HCT116 (cell line): ENCODE measurements at regions not wholly inside any gene's neighbourhood (a gene's known extent, or its start where the extent isn't known, plus 50 kb on each side); places are given as distances from the start of the nearest gene placed in this dataset.

ENCODE experiments used
- ATAC-seq: fragments of 200-7000 bp; cut with Tn5 transposase; 2 replicates; pipeline ENCODE4 v1.9.1; 2020; ENCODE audit warnings: mild to moderate bottlenecking, moderate library complexity
- BruUV-seq: library from RNA; stranded (reverse); fragments of 400-500 nt; replicated peaks from 2 replicates; lab custom pipeline; 2021; lab: Mats Ljungman, UMichigan
- CTCF ChIA-PET: fragments of 300-600 bp; sonication (Branson Sonifier 250); formaldehyde crosslinking; loops from one replicate; lab custom pipeline; 2021; ENCODE audit warnings: antibody characterized with exemption; lab: Charles Lee
- POLR2A ChIA-PET: fragments of 300-600, 350-600 bp; sonication (Branson Sonifier 250); formaldehyde crosslinking; loops from one replicate; lab custom pipeline; 2021; ENCODE audit warnings: antibody characterized with exemption; lab: Charles Lee
- RAD21 ChIA-PET, 2 experiments: fragments of 300-600 bp; sonication (Branson Sonifier 250); formaldehyde crosslinking; loops; one replicate each; lab custom pipeline; 2023; ENCODE audit warnings: low total read pairs in 2 of 2; ENCODE audit not compliant: uncharacterized antibody in 2 of 2, unreplicated experiment in 2 of 2, low non-redundant PET in 1 of 2; lab: Charles Lee
- DNase-seq: peaks from one replicate; pipeline ENCODE4 v3.0.0-alpha.2; 2010; ENCODE audit warnings: low read depth, low spot score
- H2AFZ ChIP-seq: fragments of 200-600 bp; shearing (Covaris generic), sonication (generic); 2 replicates; pipeline ENCODE4 v1.6.1; 2017; ENCODE audit warnings: low read depth, mixed run types, mixed read lengths, antibody characterized with exemption, low read length; ENCODE audit not compliant: poor library complexity, severe bottlenecking
- H3K27ac ChIP-seq: 2 replicates; pipeline ENCODE4 v1.5.1; 2012; ENCODE audit warnings: low read depth, low read length
- H3K27me3 ChIP-seq: fragments of 200-600 bp; sonication (generic); 2 replicates; pipeline ENCODE4 v1.6.1; 2016; ENCODE audit warnings: mixed run types, low read length, mixed read lengths; ENCODE audit not compliant: insufficient read depth
- H3K36me3 ChIP-seq, 2 experiments: fragments of 200-500 bp in 1 of 2; fragments of 200-600 bp in 1 of 2; sonication (Bioruptor generic) in 1 of 2; sonication (generic) in 1 of 2; 2 replicates each; pipeline versions ENCODE4 v1.5.1 to v1.6.1; 2014 to 2016; ENCODE audit warnings: low read length in 2 of 2, inconsistent platforms in 1 of 2, mixed read lengths in 1 of 2, mixed run types in 1 of 2; ENCODE audit not compliant: insufficient read depth in 2 of 2, control insufficient read depth in 1 of 2
- H3K4me1 ChIP-seq, 2 experiments: fragments of 200-600 bp in 1 of 2; sonication (generic) in 1 of 2; 2 replicates each; pipeline versions ENCODE4 v1.5.1 to v1.6.1; 2012 to 2017; ENCODE audit warnings: low read length in 2 of 2, inconsistent platforms in 1 of 2, mild to moderate bottlenecking in 1 of 2, mixed read lengths in 1 of 2, mixed run types in 1 of 2, moderate library complexity in 1 of 2; ENCODE audit not compliant: insufficient read depth in 2 of 2, control insufficient read depth in 1 of 2
- H3K4me2 ChIP-seq: fragments of 200-600 bp; sonication (generic); 2 replicates; pipeline ENCODE4 v1.6.1; 2017; ENCODE audit warnings: mixed run types, low read length, mixed read lengths
- H3K4me3 ChIP-seq, 2 experiments: fragments of 200-600 bp in 1 of 2; sonication (generic) in 1 of 2; replicated peaks in 1 of 2; 2 replicates each; pipeline ENCODE4 v1.5.1; 2011 to 2016; ENCODE audit warnings: low read length in 2 of 2, control low read depth in 1 of 2, low read depth in 1 of 2, mild to moderate bottlenecking in 1 of 2, mixed read lengths in 1 of 2, mixed run types in 1 of 2
- H3K79me2 ChIP-seq: fragments of 200-600 bp; sonication (generic); 2 replicates; pipeline ENCODE4 v1.6.1; 2017; ENCODE audit warnings: mild to moderate bottlenecking, mixed run types, low read length, moderate library complexity, mixed read lengths; ENCODE audit not compliant: insufficient read depth
- H3K9ac ChIP-seq: fragments of 200-600 bp; sonication (generic); 2 replicates; pipeline ENCODE4 v1.6.1; 2016; ENCODE audit warnings: low read length, mixed read lengths
- H3K9me2 ChIP-seq: fragments of 200-600 bp; sonication (generic), shearing (Covaris generic); 2 replicates; pipeline ENCODE4 v1.6.1; 2017; ENCODE audit warnings: mixed run types, mild to moderate bottlenecking, moderate library complexity; ENCODE audit not compliant: insufficient read depth
- H3K9me3 ChIP-seq, 2 experiments: fragments of 200-500 bp in 1 of 2; fragments of 200-600 bp in 1 of 2; sonication (Bioruptor generic) in 1 of 2; sonication (generic) in 1 of 2; 2 replicates each; pipeline ENCODE4 v1.6.1; 2014 to 2017; ENCODE audit warnings: low read length in 2 of 2, mixed read lengths in 2 of 2, inconsistent platforms in 1 of 2, low read depth in 1 of 2, mild to moderate bottlenecking in 1 of 2, mixed run types in 1 of 2, moderate library complexity in 1 of 2; ENCODE audit not compliant: control insufficient read depth in 1 of 2, insufficient read depth in 1 of 2
- H4K20me1 ChIP-seq: fragments of 200-600 bp; sonication (generic), shearing (Covaris generic); 2 replicates; pipeline ENCODE4 v1.6.1; 2017; ENCODE audit warnings: mixed run types, mild to moderate bottlenecking, moderate library complexity; ENCODE audit not compliant: insufficient read depth
- ATF3 ChIP-seq: IDR thresholded peaks from 2 replicates; pipeline ENCODE4 v1.6.1; 2012
- CEBPB ChIP-seq: IDR thresholded peaks from 2 replicates; pipeline ENCODE4 v1.6.1; 2012; ENCODE audit warnings: low read depth
- EGR1 ChIP-seq: IDR thresholded peaks from 2 replicates; pipeline ENCODE4 v1.6.1; 2012; ENCODE audit warnings: low read depth
- ELF1 ChIP-seq: IDR thresholded peaks from 2 replicates; pipeline ENCODE4 v1.6.1; 2012; ENCODE audit warnings: low read depth, borderline replicate concordance
- EZH2phosphoT487 ChIP-seq: fragments of 200-600 bp; IDR thresholded peaks from 2 replicates; pipeline ENCODE4 v1.6.1; 2018; ENCODE audit warnings: antibody characterized with exemption, borderline replicate concordance
- FOSL1 ChIP-seq: IDR thresholded peaks from 2 replicates; pipeline ENCODE4 v1.6.1; 2012; ENCODE audit warnings: low read depth
- JUND ChIP-seq: IDR thresholded peaks from 2 replicates; pipeline ENCODE4 v1.6.1; 2012
- MAX ChIP-seq: IDR thresholded peaks from 2 replicates; pipeline ENCODE4 v1.6.1; 2012
- POLR2A ChIP-seq: IDR thresholded peaks from 2 replicates; pipeline ENCODE4 v1.7.0; 2011; ENCODE audit warnings: borderline replicate concordance; ENCODE audit not compliant: insufficient read depth, insufficient read length; ENCODE audit errors: extremely low read depth
- POLR2AphosphoS5 ChIP-seq: IDR thresholded peaks from 2 replicates; pipeline ENCODE4 v1.6.1; 2011; ENCODE audit warnings: mild to moderate bottlenecking, low read depth, low read length, moderate library complexity
- RAD21 ChIP-seq: IDR thresholded peaks from 2 replicates; pipeline ENCODE4 v1.6.1; 2012; ENCODE audit warnings: low read depth, mild to moderate bottlenecking
- REST ChIP-seq: IDR thresholded peaks from 2 replicates; pipeline ENCODE4 v1.6.1; 2012; ENCODE audit warnings: low read depth
- SIN3A ChIP-seq: IDR thresholded peaks from 2 replicates; pipeline ENCODE4 v1.6.1; 2012; ENCODE audit warnings: low read depth
- SRF ChIP-seq: IDR thresholded peaks from 2 replicates; pipeline ENCODE4 v1.6.1; 2012; ENCODE audit warnings: low read depth
- TCF7L2 ChIP-seq: IDR thresholded peaks from 2 replicates; pipeline ENCODE4 v1.7.0; 2011; ENCODE audit warnings: borderline replicate concordance, inconsistent platforms; ENCODE audit not compliant: insufficient read depth, insufficient read length; ENCODE audit errors: extremely low read depth
- YY1 ChIP-seq: IDR thresholded peaks from 2 replicates; pipeline ENCODE4 v1.6.1; 2011; ENCODE audit warnings: low read length, low read depth, moderate library complexity, mild to moderate bottlenecking; ENCODE audit not compliant: insufficient replicate concordance; ENCODE audit errors: extremely low read depth
- ZNF274 ChIP-seq: fragments of 200-500 bp; sonication (Bioruptor generic); IDR thresholded peaks from 2 replicates; pipeline ENCODE4 v1.6.1; 2014; ENCODE audit warnings: mild to moderate bottlenecking, low read depth, low read length, inconsistent platforms
- intact Hi-C: fragments of 100-400 bp; cut with micrococcal nuclease; formaldehyde crosslinking; loops from 2 replicates; pipeline ENCODE4 v1.10.0; 2022

GRCh38 chr2:240322991-240323390 is 112.5 kb upstream of the GPC1 start:
- CTCF ChIA-PET = no interaction called here
- no peaks in the 10 kb centered on the region for H3K36me3 ChIP-seq
- H3K9me2 ChIP-seq = no peaks in the 10 kb centered on the region
- H3K27me3 ChIP-seq = no peaks in the 10 kb centered on the region
- H2AFZ ChIP-seq = no peak overlapping the region
- peaks cover 13 to 22% of the 10 kb centered on the region in 2 experiments; a peak in 3 of 4 replicates for H3K4me1 ChIP-seq
- RAD21 ChIA-PET = no interaction called here
- H4K20me1 ChIP-seq = no peaks in the 10 kb centered on the region
- ATAC-seq (no peak), DNase-seq (no peak)
- H3K79me2 ChIP-seq = no peaks in the 10 kb centered on the region
- H3K4me3 ChIP-seq = no peak overlapping the region
- TF ChIP-seq EZH2phosphoT487 = no peak
- no peak for TF ChIP-seq POLR2A
- TF ChIP-seq YY1 = no peak
- no peak for TF ChIP-seq SIN3A
- TF ChIP-seq ELF1 = no peak
- no peak for TF ChIP-seq JUND
- no peak for TF ChIP-seq ATF3
- TF ChIP-seq REST = no peak
- TF ChIP-seq SRF = no peak
- no peak for TF ChIP-seq TCF7L2
- TF ChIP-seq MAX = no peak
- no peak for TF ChIP-seq FOSL1
- no peak for TF ChIP-seq POLR2AphosphoS5
- no peak for TF ChIP-seq RAD21
- TF ChIP-seq CEBPB = no peak
- TF ChIP-seq ZNF274 = no peak
- no peak for TF ChIP-seq EGR1
- no peak overlapping the region for H3K27ac ChIP-seq
- POLR2A ChIA-PET = no interaction called here
- intact Hi-C loops = no loop called here
- no peak overlapping the region for H3K4me2 ChIP-seq
- no peaks in the 10 kb centered on the region for H3K9me3 ChIP-seq
- no peak overlapping the region for H3K9ac ChIP-seq
- no TSS peak for BruUV-seq
